ENCODE measurements at regions not wholly inside any gene's neighbourhood (a gene's known extent, or its start where the extent isn't known, plus 50 kb on each side); places are given as distances from the start of the nearest gene placed in this dataset.

- TF ChIP-seq, protein P1, sequence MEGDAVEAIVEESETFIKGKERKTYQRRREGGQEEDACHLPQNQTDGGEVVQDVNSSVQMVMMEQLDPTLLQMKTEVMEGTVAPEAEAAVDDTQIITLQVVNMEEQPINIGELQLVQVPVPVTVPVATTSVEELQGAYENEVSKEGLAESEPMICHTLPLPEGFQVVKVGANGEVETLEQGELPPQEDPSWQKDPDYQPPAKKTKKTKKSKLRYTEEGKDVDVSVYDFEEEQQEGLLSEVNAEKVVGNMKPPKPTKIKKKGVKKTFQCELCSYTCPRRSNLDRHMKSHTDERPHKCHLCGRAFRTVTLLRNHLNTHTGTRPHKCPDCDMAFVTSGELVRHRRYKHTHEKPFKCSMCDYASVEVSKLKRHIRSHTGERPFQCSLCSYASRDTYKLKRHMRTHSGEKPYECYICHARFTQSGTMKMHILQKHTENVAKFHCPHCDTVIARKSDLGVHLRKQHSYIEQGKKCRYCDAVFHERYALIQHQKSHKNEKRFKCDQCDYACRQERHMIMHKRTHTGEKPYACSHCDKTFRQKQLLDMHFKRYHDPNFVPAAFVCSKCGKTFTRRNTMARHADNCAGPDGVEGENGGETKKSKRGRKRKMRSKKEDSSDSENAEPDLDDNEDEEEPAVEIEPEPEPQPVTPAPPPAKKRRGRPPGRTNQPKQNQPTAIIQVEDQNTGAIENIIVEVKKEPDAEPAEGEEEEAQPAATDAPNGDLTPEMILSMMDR (IDR thresholded peaks at IDR 0.05), result no peak
- TF ChIP-seq POLR2A (IDR thresholded peaks at IDR 0.05), result no peak
Observed at GRCh38 chrY:8426433-8426832, 910.8 kb upstream of the TSPY4 start.

All from tibial nerve (tissue), 3 donors.